A549 (cell line): ENCODE measurements at regions not wholly inside any gene's neighbourhood (a gene's known extent, or its start where the extent isn't known, plus 50 kb on each side); places are given as distances from the start of the nearest gene placed in this dataset.

ENCODE experiments used
- CEBPB ChIP-seq, 2 experiments: fragments of >200 bp in 1 of 2; sonication (Bioruptor Twin) in 1 of 2; formaldehyde crosslinking in 1 of 2; IDR thresholded peaks; 2 replicates each; pipeline ENCODE4 v1.6.1; 2012 to 2016
- EP300 ChIP-seq, 2 experiments: fragments of >200 bp; sonication (Bioruptor Twin); formaldehyde crosslinking; IDR thresholded peaks; 2 replicates in 1 of 2; 3 replicates in 1 of 2; pipeline ENCODE4 v1.6.1; 2016 to 2017
- SMC3 ChIP-seq: fragments of >200 bp; sonication (Bioruptor Twin); formaldehyde crosslinking; IDR thresholded peaks from 3 replicates; pipeline ENCODE4 v1.6.1; 2018; ENCODE audit warnings: inconsistent platforms
- TF ChIP-seq, protein P1 (sequence below): fragments of >200 bp; sonication (Bioruptor Twin); formaldehyde crosslinking; IDR thresholded peaks from 3 replicates; pipeline ENCODE4 v1.5.1; 2016

GRCh38 chr12:58481811-58482210 lies 438.5 kb downstream of the LRIG3 start:
- no peak for TF ChIP-seq SMC3
- TF ChIP-seq, protein P1, sequence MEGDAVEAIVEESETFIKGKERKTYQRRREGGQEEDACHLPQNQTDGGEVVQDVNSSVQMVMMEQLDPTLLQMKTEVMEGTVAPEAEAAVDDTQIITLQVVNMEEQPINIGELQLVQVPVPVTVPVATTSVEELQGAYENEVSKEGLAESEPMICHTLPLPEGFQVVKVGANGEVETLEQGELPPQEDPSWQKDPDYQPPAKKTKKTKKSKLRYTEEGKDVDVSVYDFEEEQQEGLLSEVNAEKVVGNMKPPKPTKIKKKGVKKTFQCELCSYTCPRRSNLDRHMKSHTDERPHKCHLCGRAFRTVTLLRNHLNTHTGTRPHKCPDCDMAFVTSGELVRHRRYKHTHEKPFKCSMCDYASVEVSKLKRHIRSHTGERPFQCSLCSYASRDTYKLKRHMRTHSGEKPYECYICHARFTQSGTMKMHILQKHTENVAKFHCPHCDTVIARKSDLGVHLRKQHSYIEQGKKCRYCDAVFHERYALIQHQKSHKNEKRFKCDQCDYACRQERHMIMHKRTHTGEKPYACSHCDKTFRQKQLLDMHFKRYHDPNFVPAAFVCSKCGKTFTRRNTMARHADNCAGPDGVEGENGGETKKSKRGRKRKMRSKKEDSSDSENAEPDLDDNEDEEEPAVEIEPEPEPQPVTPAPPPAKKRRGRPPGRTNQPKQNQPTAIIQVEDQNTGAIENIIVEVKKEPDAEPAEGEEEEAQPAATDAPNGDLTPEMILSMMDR, result no peak
- no peak for TF ChIP-seq EP300 (IDR thresholded peaks at IDR 0.05)
- TF ChIP-seq CEBPB (IDR thresholded peaks at IDR 0.05), result no peak
